GM23338 (cell line): ENCODE measurements at regions not wholly inside any gene's neighbourhood (a gene's known extent, or its start where the extent isn't known, plus 50 kb on each side); places are given as distances from the start of the nearest gene placed in this dataset.

Source experiments
- ATAC-seq: fragments of 200-7000 bp; cut with Tn5 transposase; 3 replicates; pipeline ENCODE4 v1.9.1; 2020
- DNase-seq: peaks from one replicate; pipeline ENCODE4 v3.0.0-alpha.2; 2015; ENCODE audit warnings: low spot score
- H2AFZ ChIP-seq: fragments of 200-600 bp; sonication (generic); 2 replicates; pipeline ENCODE4 v1.8.0; 2016; ENCODE audit warnings: antibody characterized with exemption, mild to moderate bottlenecking, moderate library complexity
- H3F3A ChIP-seq: fragments of 200-600 bp; sonication (generic); replicated peaks from 2 replicates; pipeline ENCODE4 v1.8.0; 2017; ENCODE audit warnings: antibody characterized with exemption, mixed run types, low read depth
- H3K27ac ChIP-seq: fragments of 200-600 bp; sonication (generic); 2 replicates; pipeline ENCODE4 v1.6.1; 2016; ENCODE audit warnings: low read depth
- H3K27me3 ChIP-seq: fragments of 200-600 bp; sonication (generic); 2 replicates; pipeline ENCODE4 v1.8.0; 2016; ENCODE audit warnings: mild to moderate bottlenecking, mixed run types, moderate library complexity; ENCODE audit not compliant: insufficient read depth
- H3K36me3 ChIP-seq: fragments of 200-600 bp; sonication (generic); 2 replicates; pipeline ENCODE4 v1.8.0; 2016; ENCODE audit warnings: mild to moderate bottlenecking; ENCODE audit not compliant: insufficient read depth
- H3K4me1 ChIP-seq: fragments of 200-600 bp; sonication (generic); 2 replicates; pipeline ENCODE4 v1.8.0; 2016; ENCODE audit warnings: mild to moderate bottlenecking, moderate library complexity; ENCODE audit not compliant: insufficient read depth
- H3K4me2 ChIP-seq: fragments of 200-600 bp; sonication (generic); 2 replicates; pipeline ENCODE4 v1.7.1; 2017; ENCODE audit warnings: mixed run types
- H3K4me3 ChIP-seq: fragments of 200-600 bp; sonication (generic); 2 replicates; pipeline ENCODE4 v1.6.1; 2016; ENCODE audit warnings: mixed run types
- H3K79me2 ChIP-seq: fragments of 200-600 bp; sonication (generic); replicated peaks from 2 replicates; pipeline ENCODE4 v1.8.0; 2017; ENCODE audit warnings: mild to moderate bottlenecking; ENCODE audit not compliant: insufficient read depth
- H3K9me2 ChIP-seq: fragments of 200-600 bp; sonication (generic); 2 replicates; pipeline ENCODE4 v1.8.0; 2017; ENCODE audit not compliant: insufficient read depth
- H4K20me1 ChIP-seq: fragments of 200-600 bp; sonication (generic); replicated peaks from 2 replicates; pipeline ENCODE4 v1.8.0; 2017; ENCODE audit warnings: mild to moderate bottlenecking; ENCODE audit not compliant: insufficient read depth
- H3K27ac Mint-ChIP-seq: 2 replicates; pipeline ENCODE4 v1.8.0; 2020; ENCODE audit warnings: inconsistent platforms, mild to moderate bottlenecking, moderate library complexity, mixed read lengths
- H3K27me3 Mint-ChIP-seq: 3 replicates; pipeline ENCODE4 v1.8.0; 2022; ENCODE audit warnings: low read depth, mild to moderate bottlenecking, moderate library complexity, mixed read lengths, inconsistent platforms; ENCODE audit not compliant: insufficient read depth, poor library complexity
- H3K36me3 Mint-ChIP-seq: 3 replicates; pipeline ENCODE4 v1.8.0; 2021; ENCODE audit warnings: low read depth, mild to moderate bottlenecking, inconsistent platforms, moderate library complexity, mixed read lengths
- H3K4me1 Mint-ChIP-seq: 3 replicates; pipeline ENCODE4 v1.8.0; 2020; ENCODE audit warnings: mild to moderate bottlenecking, inconsistent platforms, mixed read lengths
- H3K4me3 Mint-ChIP-seq: 3 replicates; pipeline ENCODE4 v1.8.0; 2021; ENCODE audit warnings: moderate library complexity, mild to moderate bottlenecking, inconsistent platforms, mixed read lengths
- H3K9me3 Mint-ChIP-seq: 3 replicates; pipeline ENCODE4 v1.8.0; 2020; ENCODE audit warnings: moderate library complexity, mild to moderate bottlenecking, inconsistent platforms, mixed read lengths
- CREB1 ChIP-seq: fragments of 250-450 bp; sonication (Bioruptor Pico); IDR thresholded peaks from 2 replicates; pipeline ENCODE4 v1.5.0; 2020; ENCODE audit warnings: low read depth, mild to moderate bottlenecking, moderate library complexity
- CTCF ChIP-seq, 2 experiments: fragments of 200-600 bp in 1 of 2; sonication (generic) in 1 of 2; conservative IDR thresholded peaks; 2 replicates each; pipeline versions ENCODE4 v1.5.1 to v1.6.1; 2016 to 2017; ENCODE audit warnings: antibody characterized with exemption in 2 of 2, low read depth in 2 of 2, mild to moderate bottlenecking in 2 of 2, moderate library complexity in 1 of 2
- ETS1 ChIP-seq: IDR thresholded peaks from 2 replicates; pipeline ENCODE4 v1.6.1; 2016; ENCODE audit warnings: antibody characterized with exemption
- EZH2 ChIP-seq: fragments of 200-600 bp; sonication (generic); IDR thresholded peaks from one replicate; pipeline ENCODE4 v1.8.0; 2017; ENCODE audit warnings: antibody characterized with exemption, mild to moderate bottlenecking, low read depth; ENCODE audit not compliant: unreplicated experiment
- EZH2phosphoT487 ChIP-seq: fragments of 200-600 bp; sonication (generic); IDR thresholded peaks from one replicate; pipeline ENCODE4 v1.8.1; 2018; ENCODE audit warnings: antibody characterized with exemption; ENCODE audit not compliant: unreplicated experiment
- JUNB ChIP-seq: IDR thresholded peaks from one replicate; pipeline ENCODE4 v1.6.1; 2016; ENCODE audit warnings: antibody characterized with exemption; ENCODE audit not compliant: unreplicated experiment
- NANOG ChIP-seq: IDR thresholded peaks from 2 replicates; pipeline ENCODE4 v1.6.1; 2016; ENCODE audit warnings: antibody characterized with exemption, borderline replicate concordance
- POLR2AphosphoS5 ChIP-seq: IDR thresholded peaks from 2 replicates; pipeline ENCODE4 v1.6.1; 2016; ENCODE audit warnings: antibody characterized with exemption, low read depth
- STAT1 ChIP-seq: IDR thresholded peaks from one replicate; pipeline ENCODE4 v1.6.1; 2016; ENCODE audit warnings: antibody characterized with exemption; ENCODE audit not compliant: unreplicated experiment
- ZNF114 ChIP-seq: fragments of 250-450 bp; sonication (Bioruptor Pico); IDR thresholded peaks from 2 replicates; pipeline ENCODE4 v1.5.0; 2020; ENCODE audit warnings: mild to moderate bottlenecking, moderate library complexity
- ZNF331 ChIP-seq: fragments of 250-450 bp; sonication (Bioruptor Pico); IDR thresholded peaks from 2 replicates; pipeline ENCODE4 v1.5.0; 2020; ENCODE audit warnings: low read depth, mild to moderate bottlenecking, moderate library complexity
- ZNF462 ChIP-seq: fragments of 250-450 bp; sonication (Bioruptor Pico); IDR thresholded peaks from 2 replicates; pipeline ENCODE4 v1.5.0; 2020; ENCODE audit warnings: mild to moderate bottlenecking, moderate library complexity

DNA sequence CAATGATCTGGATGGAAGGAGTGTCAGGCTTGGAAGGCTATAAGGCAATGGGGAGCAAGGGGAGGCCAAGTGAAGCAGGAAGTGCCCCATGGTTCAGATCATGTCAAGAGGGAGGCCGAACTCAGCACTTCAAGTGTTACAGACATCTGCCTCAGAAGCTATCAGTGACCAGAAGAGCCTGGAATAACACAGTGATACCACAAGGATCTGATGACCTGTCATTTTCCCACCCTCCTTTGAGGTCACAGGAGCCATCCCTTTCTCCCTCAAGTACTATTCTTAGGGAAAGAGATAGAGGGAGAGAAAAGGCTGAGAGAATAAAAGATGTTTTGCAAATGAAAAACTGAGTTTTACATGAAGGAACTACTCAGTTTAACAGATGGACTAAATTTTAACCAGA lies 454.8 kb downstream of the CSNK1G3 start:
- Histone ChIP-seq H3K36me3 (no peaks in the 10 kb centered on the region; the same call in 1 of the 2 replicates), H3K4me3 (no peak overlapping the region), H3K79me2 (no peaks in the 10 kb centered on the region), H3K4me1 (0 out of 2 replicates have a peak, but pooled peaks cover under 1% of the 10 kb centered on the region), H3K27me3 (no peaks in the 10 kb centered on the region), H3F3A (no peaks in the 10 kb centered on the region), H2AFZ (no peak overlapping the region), H3K27ac (no peak overlapping the region), H4K20me1 (no peaks in the 10 kb centered on the region), H3K9me2 (peaks cover 26% of the 10 kb centered on the region), H3K4me2 (no peak overlapping the region)
- peaks cover 7% of the 10 kb centered on the region; the same call in 2 of the 3 replicates for H3K4me1 Mint-ChIP-seq
- H3K4me3 Mint-ChIP-seq, result no peak overlapping the region
- TF ChIP-seq ETS1 (no peak), ZNF331 (no peak), EZH2phosphoT487 (no peak), POLR2AphosphoS5 (no peak)
- DNase-seq (no peak), ATAC-seq (no peak)
- H3K27me3 Mint-ChIP-seq, result peaks cover 4% of the 10 kb centered on the region
- H3K9me3 Mint-ChIP-seq, result peaks cover 15% of the 10 kb centered on the region; the same call in 2 of the 3 replicates
- no peak overlapping the region for H3K27ac Mint-ChIP-seq
- peaks cover 6% of the 10 kb centered on the region; the same call in 2 of the 3 replicates for H3K36me3 Mint-ChIP-seq

DNA sequence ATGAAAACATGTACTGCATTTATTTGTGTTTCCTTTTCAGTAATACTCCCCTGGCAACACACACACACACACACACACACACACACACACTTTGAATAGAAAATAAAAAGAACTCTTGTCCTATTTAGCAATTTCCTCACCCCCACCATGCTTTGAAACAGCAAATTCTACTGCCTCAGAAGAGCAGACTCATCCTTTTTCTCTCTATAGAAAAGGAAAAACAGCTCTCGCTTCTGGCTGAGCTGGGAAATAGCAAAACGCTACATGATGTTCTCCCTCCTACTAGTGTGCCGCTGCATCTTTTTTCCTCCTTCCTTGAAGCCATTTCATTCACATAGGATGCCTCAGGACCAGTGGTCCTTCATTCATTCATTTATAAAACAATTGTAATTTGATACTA lies 453.6 kb downstream of the CSNK1G3 start:
- Histone ChIP-seq H3F3A (no peaks in the 10 kb centered on the region), H3K9me2 (peaks cover 20% of the 10 kb centered on the region), H3K4me2 (no peak overlapping the region), H3K79me2 (no peaks in the 10 kb centered on the region), H3K36me3 (no peaks in the 10 kb centered on the region; the same call in 1 of the 2 replicates), H3K4me1 (no peaks in the 10 kb centered on the region), H3K4me3 (no peak overlapping the region), H2AFZ (peak overlapping the region; percentile 64; the same call in 1 of the 2 replicates), H3K27ac (no peak overlapping the region), H3K27me3 (no peaks in the 10 kb centered on the region), H4K20me1 (no peaks in the 10 kb centered on the region)
- DNase-seq (no peak), ATAC-seq (no peak)
- Mint-ChIP-seq H3K4me3 (no peak overlapping the region), H3K9me3 (peaks cover 15% of the 10 kb centered on the region; the same call in 2 of the 3 replicates), H3K27me3 (peaks cover 4% of the 10 kb centered on the region), H3K4me1 (peaks cover 4% of the 10 kb centered on the region; the same call in 2 of the 3 replicates), H3K36me3 (peaks cover 11% of the 10 kb centered on the region; the same call in 2 of the 3 replicates), H3K27ac (peak overlapping the region; percentile 75; the same call in 1 of the 2 replicates)
- TF ChIP-seq ZNF462 (CRISPR knock-in tag) (no peak), ETS1 (no peak), JUNB (no peak), CREB1 (CRISPR knock-in tag) (no peak), ZNF114 (CRISPR knock-in tag) (no peak), POLR2AphosphoS5 (no peak), EZH2 (no peak), EZH2phosphoT487 (no peak), STAT1 (no peak), CTCF (conservative IDR thresholded peaks at IDR 0.05; ENCODE audit: low read depth in 2 of 2) (no peak), NANOG (no peak), ZNF331 (no peak)
